ENCODE measurements at regions not wholly inside any gene's neighbourhood (a gene's known extent, or its start where the extent isn't known, plus 50 kb on each side); places are given as distances from the start of the nearest gene placed in this dataset.
"Not testable (repeated sequence)": the region's sequence is repeated elsewhere in the genome, so short reads cannot be mapped to it uniquely, and the experiment has no call there.

GRCh38 chrX:1140236-1140681 is 72.2 kb downstream of the CRLF2 start:
- DNase-seq: no peak

- DNase-seq: no peak
Measured at GRCh38 chrX:1139185-1139500, 73.3 kb downstream of the CRLF2 start.

- no peak for DNase-seq
Measured at GRCh38 chrX:1138476-1139184, 73.8 kb downstream of the CRLF2 start.

DNA sequence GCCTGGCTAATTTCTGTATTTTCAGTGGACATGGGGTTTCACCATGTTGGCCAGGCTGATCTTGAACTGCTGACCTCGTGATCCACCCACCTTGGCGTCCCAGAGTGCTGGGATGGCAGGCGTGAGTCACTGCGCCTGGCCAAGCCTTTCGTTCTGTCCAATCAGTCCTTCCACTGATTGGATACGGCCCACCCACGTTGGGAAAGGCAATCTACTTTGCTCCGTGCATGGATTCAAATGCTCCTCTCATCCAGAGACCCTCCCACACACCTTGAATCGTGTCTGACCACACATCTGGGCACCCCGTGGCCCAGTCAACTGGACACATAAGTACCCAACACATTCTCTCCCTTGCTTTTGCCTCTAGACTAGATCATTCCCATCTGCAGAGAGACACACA is 74.9 kb downstream of the CRLF2 start:
- DNase-seq: no peak

- DNase-seq: not testable (repeated sequence)
Measured at GRCh38 chrX:1136582-1136981, 75.9 kb downstream of the CRLF2 start.

GRCh38 chrX:1134976-1135375 is 77.5 kb downstream of the CRLF2 start:
- no peak for DNase-seq

DNA sequence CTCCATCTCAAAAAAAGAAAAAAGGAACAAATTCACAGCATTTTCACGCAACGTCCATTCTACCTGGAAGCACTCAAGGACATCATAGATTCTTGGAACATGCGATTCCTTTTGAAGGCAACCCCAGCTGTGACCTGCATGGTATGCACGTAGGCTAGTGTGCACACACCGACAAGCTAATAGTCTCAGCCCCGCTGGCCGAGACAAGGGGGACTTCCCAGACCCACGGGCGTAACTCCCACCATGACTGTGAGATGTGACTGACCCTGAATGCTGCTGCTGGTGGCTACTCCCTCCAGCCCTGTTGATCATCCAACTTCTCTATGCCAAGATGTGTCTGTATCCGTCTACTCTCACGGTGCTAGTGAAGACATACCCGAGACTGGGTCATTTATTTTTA is 78.3 kb downstream of the CRLF2 start:
- DNase-seq: no peak

- no peak for DNase-seq
Measured at GRCh38 chrX:1126738-1127137, 85.7 kb downstream of the CRLF2 start.

- DNase-seq: no peak
Measured at GRCh38 chrX:1124531-1124930, 87.9 kb downstream of the CRLF2 start.

- DNase-seq: not testable (repeated sequence)
Measured at GRCh38 chrX:1122851-1123250, 89.6 kb downstream of the CRLF2 start.

DNA sequence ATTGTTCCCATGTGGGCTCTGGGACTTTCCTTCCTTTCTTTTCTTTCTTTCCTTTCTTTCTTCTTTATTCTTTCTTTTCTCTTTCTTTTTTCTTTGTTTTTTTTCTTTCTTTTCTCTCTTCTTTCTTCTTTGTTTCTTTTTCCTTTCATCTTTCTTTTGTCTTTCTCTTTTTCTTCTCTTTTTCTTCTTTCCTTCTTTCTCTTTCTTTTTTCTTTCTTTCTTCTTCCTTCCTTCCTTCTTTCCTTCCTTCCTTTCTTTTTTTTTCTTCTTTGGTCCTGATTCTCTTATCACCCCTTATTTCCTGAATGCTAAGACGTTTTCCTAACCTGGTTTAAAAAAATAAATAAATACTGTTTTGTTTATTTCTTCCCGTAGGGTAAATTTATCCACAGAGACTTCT is 93.2 kb downstream of the CRLF2 start:
- no peak for DNase-seq

DNA sequence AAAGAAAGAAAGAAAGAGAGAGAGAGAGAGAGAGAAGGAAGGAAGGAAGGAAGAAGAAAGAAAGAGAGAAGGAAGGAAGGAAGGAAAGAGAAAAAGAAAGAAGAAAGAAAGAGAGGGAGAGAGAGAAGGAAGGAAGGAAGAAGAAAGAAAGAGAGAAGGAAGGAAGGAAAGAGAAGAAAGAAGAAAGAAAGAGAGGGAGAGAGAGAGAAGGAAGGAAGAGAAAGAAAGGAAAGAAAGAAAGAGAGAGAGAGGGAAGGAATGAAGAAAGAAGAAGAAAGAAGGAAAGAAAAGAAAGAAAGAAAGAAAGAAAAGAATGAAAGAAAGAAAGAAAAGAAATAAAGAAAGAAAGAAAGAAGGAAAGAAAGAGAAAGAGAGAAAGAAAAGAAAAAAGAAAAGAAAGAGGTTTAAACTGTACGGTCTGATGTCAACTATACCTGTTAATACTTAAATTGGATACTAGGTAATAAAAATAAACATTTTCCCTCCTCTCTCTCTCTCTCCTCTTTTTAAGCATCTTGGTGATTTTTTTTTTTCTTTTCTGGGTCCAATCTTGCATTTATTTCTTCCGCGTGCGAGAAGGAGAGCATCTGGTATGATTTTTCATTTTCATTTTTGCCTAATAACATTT is 93.8 kb downstream of the CRLF2 start:
- no peak for DNase-seq

DNA sequence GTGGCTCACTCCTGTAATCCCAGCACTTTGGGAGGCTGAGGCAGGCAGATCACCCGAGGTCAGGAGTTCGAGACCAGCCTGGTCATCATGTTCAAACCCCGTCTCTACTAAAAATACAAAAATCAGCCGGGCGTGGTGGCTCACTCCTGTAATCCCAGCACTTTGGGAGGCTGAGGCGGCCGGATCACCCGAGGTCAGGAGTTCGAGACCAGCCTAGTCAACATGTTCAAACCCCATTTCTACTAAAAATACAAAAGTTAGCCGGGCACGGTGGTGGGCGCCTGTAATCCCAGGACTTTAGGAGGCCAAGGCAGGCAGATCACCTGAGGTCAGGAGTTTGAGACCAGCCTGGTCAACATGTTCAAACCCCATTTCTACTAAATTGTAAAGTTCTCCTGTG is 97.0 kb downstream of the CRLF2 start:
- DNase-seq: not testable (repeated sequence)

DNA sequence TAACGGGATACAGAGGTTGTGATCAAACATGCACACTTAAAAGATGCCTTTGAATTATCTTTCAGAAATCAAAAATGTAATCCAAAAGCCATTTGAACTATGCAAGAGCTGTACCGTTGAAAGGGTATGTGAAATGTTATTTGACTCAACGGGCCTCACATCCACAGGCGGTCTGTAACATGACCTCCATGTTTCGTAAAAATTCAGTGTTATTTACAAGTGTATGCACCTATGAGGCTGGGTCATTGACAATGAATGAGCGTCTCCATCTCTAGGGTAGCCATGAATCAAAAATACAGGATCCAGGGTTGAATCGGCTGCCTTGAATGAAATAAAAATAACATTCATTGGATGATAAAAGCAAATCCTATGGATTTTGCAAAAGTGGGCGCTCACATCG is 100.1 kb downstream of the CRLF2 start:
- DNase-seq: no peak

DNA sequence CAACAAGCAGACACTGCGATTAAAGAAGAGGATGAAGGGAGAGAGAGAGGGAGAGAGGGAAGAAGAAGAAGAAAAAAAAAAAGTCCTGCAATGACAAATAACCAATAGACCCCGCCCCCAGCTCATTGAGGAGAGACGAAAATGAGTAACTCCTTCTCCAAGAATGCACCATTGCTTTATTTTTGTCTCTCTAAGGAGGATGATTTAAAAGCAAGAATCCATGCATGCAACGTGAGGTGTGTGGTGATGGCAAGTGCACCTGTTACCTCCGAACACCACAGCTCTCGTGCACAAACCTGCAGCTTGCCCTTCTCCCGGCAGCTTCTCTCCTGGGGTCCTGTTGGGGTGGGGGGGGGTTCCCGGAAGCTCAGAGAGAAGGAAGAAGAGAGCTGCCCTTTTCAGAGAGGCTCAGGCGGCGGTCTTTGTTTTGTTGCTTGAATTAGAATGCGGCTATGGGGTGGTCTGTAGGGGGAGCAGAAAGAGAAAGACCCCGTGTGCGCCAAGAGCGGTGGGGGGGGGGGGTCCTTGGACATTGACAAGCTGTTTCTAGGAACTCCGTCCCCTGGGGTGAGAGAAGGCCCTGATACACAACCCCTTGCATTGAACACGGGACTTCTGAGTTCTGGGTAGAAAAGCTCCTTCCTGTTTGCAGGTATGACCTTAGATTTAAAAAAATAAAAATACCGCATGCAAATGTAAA is 100.7 kb downstream of the CRLF2 start:
- DNase-seq: no peak

DNA sequence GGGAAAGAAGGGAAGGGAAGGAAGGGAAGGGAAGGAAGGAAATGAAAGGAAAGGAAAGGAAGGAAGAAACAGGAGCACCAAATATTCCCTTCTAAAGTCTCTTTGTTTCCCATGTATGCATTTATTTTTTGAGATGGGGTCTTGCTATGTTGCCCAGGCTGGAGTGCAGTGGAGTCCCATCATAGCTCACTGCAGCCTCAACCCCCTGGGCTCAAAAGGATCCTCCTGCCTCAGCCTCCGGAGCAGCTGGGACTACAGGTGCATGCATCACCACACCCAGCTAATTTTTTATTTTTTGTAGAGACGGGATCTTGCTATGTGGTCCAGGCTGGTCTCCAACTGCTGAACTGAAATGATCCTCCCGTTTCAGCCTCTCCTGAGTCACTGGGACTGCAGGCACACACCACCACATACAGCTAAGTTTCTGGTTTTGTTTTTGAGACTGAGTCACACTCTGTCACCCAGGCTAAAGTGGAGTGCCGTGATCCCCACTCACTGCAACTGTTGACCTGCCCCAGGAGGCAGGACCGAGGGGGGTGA is 102.8 kb downstream of the CRLF2 start:
- DNase-seq: no peak

- no peak for DNase-seq
Measured at GRCh38 chrX:1108501-1109445, 103.7 kb downstream of the CRLF2 start.

DNA sequence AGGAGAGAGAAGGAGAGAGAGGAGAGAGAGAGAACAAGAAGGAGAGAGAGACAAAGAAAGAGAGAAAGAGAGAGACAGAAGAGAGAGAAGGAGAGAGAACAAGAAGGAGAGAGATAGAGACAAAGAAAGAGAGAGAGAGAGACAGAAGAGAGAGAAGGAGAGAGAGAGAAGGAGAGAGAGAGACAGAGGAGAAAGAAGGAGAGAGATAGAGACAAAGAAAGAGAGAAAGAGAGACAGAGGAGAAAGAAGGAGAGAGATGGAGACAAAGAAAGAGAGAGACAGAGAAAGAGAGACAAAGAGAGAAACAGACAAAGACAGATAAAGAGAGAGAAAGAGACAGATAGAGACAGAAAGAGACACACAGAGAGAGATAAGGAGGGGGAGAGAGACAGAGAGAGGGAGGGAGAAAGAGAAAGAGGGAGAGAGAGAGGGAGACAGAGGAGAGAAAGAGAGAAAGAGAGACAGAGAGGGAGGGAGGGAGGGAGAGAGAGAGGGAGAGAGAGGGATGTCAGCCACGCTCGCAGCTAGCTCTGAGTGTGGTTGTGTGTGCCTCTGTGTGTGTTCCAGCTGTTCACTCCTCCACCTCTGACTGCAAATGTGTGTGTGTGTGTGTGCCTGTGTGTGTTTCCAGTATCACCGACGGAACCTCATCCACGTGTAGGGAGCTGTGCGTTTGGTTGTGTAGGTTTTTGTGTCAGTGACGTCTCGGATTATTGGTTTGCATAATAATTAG is 105.8 kb downstream of the CRLF2 start:
- no peak for DNase-seq

- DNase-seq: no peak
Measured at GRCh38 chrX:1105671-1106419, 106.6 kb downstream of the CRLF2 start.

DNA sequence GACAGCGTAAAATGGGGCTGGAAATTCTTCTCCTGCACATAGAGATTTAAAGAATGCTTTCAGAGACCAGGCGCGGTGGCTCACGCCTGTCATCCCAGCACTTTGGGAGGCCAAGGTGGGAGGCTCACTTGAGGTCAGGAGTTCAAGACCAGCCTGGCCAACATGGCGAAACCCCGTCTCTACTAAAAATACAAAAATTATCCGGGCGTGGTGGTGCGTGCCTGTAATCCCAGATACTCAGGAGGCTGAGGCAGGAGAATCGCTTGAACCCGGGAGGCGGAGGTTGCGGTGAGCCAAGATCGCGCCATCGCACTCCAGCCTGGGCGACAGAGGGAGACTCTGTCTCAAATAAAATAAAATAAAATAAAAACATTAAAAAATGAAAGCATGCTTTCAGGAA is 107.4 kb downstream of the CRLF2 start:
- DNase-seq: not testable (repeated sequence)

DNA sequence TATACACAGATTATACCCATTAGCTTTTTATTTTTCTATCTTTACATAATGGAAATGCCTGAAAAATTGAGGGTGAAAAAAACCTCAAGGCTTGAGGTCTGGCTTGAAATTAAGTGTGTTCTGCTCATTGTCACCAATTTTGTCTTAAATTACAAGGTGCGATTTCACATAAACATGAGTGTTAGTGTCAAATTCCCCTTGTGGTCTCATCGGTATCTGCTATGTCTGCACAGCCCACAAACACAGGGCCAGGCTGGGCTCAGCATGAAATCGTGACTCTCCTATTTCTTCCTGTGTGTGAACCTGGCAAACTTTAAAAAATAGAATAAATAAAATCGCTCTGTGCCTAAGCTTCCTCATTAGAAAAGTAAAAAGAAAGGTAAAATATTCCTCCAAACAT is 109.1 kb downstream of the CRLF2 start:
- DNase-seq: no peak

All from KG1 (cell line).